ENCODE measurements at regions not wholly inside any gene's neighbourhood (a gene's known extent, or its start where the extent isn't known, plus 50 kb on each side); places are given as distances from the start of the nearest gene placed in this dataset.

- TF ChIP-seq CTCF (conservative IDR thresholded peaks at IDR 0.05; ENCODE audit: low read length), result no peak
- no peak overlapping the region for H3K4me3 ChIP-seq (ENCODE audit: low read length)
- no peak for DNase-seq (ENCODE audit: low read depth)
Observed at GRCh38 chr6:819122-819521, 126.2 kb upstream of the EXOC2 start.

GRCh38 chr6:818196-818595 is 125.3 kb upstream of the EXOC2 start:
- TF ChIP-seq CTCF (conservative IDR thresholded peaks at IDR 0.05; ENCODE audit: low read length), result no peak
- DNase-seq (ENCODE audit: low read depth), result no peak
- H3K4me3 ChIP-seq (ENCODE audit: low read length), result no peak overlapping the region

- no peak for TF ChIP-seq CTCF (conservative IDR thresholded peaks at IDR 0.05; ENCODE audit: low read length)
- no peak for DNase-seq (ENCODE audit: low read depth)
- H3K4me3 ChIP-seq (ENCODE audit: low read length), result no peak overlapping the region
Observed at GRCh38 chr6:816510-817084, 123.7 kb upstream of the EXOC2 start.

GRCh38 chr6:815348-815738 is 122.4 kb upstream of the EXOC2 start:
- H3K4me3 ChIP-seq (ENCODE audit: low read length), result no peak overlapping the region
- peak; percentile 18; the same call in 1 of the 2 replicates for TF ChIP-seq CTCF (conservative IDR thresholded peaks at IDR 0.05; ENCODE audit: low read length)
- DNase-seq (ENCODE audit: low read depth), result no peak

GRCh38 chr6:814378-815347 is 121.7 kb upstream of the EXOC2 start:
- TF ChIP-seq CTCF (conservative IDR thresholded peaks at IDR 0.05; ENCODE audit: low read length), result no peak
- no peak overlapping the region for H3K4me3 ChIP-seq (ENCODE audit: low read length)
- DNase-seq (ENCODE audit: low read depth), result no peak

- TF ChIP-seq CTCF (conservative IDR thresholded peaks at IDR 0.05; ENCODE audit: low read length), result no peak
- no peak overlapping the region for H3K4me3 ChIP-seq (ENCODE audit: low read length)
- peak; percentile 48 for DNase-seq (ENCODE audit: low read depth)
Observed at GRCh38 chr6:811831-812230, 118.9 kb upstream of the EXOC2 start.

GRCh38 chr6:811191-811590 is 118.3 kb upstream of the EXOC2 start:
- no peak for TF ChIP-seq CTCF (conservative IDR thresholded peaks at IDR 0.05; ENCODE audit: low read length)
- no peak overlapping the region for H3K4me3 ChIP-seq (ENCODE audit: low read length)
- peak; percentile 9 for DNase-seq (ENCODE audit: low read depth)
